AG20443 (cell line): ENCODE measurements at regions not wholly inside any gene's neighbourhood (a gene's known extent, or its start where the extent isn't known, plus 50 kb on each side); places are given as distances from the start of the nearest gene placed in this dataset.
"Not testable (repeated sequence)": the region's sequence is repeated elsewhere in the genome, so short reads cannot be mapped to it uniquely, and the experiment has no call there.

ENCODE experiments used
- DNase-seq: peaks from one replicate; pipeline ENCODE4 v3.0.0; 2012; ENCODE audit warnings: low spot score, mixed read lengths

GRCh38 chr9:109597496-109597895 lies 99.4 kb upstream of the PTPN3 start:
- DNase-seq, result no peak

DNA sequence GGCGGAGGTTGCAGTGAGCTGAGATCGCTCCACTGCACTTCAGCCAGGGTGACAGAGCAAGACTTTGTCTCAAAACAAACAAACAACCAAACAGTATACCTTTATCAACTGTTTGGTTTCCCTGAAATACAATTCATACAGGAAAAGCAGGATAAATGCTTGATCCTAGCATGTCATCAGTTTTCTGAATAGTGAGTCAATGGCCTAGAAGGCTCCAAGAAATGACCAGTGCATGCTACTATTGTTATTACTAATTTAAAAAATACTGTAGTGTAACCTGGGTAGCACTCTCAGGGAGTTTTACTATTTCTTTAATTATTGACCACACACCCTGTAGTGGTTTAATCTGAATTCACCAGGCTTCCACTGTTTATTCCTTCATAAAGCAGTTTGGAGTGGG lies 101.0 kb upstream of the PTPN3 start:
- no peak for DNase-seq

DNA sequence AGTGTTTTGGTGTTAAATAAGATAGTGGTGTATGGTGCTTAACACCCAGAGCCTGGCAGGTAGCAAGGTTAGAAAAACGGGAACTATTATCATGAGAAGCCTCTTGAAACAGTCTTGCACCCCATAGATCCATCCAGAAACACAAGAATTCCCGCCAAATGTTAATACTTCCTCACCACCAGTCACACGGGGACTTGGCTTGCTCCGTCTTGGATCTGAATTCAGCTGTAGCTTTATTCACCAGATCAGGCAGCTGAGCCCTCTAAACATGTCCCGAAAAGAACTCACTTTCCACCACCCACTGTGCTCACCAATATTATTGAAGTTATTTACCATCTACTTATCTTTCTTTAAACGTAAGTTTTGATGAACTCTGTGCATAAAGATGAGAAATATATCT lies 101.6 kb upstream of the PTPN3 start:
- no peak for DNase-seq

- DNase-seq, result peak; percentile 68
These were observed 102.0 kb upstream of the PTPN3 start for GRCh38 chr9:109600142-109600541.

GRCh38 chr9:109601181-109601580 lies 103.1 kb upstream of the PTPN3 start:
- no peak for DNase-seq

DNA sequence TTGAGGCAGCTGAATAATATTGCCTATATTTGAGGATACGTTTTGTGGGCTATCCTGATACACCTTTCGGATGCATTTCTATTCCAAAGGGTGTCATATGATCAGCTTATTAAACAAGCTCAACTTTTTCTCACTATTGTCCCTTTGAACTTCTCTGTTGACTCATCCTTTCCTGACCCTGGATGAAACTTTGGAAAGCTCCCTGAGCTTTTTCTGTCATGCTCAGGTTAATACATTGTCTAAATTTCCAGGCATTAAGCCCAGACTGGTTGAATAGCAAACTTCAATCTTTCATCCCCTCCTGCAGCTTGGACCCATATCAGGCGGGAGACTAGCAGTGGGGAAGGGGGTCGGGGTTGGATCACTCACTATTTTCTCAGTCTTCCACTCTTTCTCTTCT lies 104.9 kb upstream of the PTPN3 start:
- no peak for DNase-seq

DNA sequence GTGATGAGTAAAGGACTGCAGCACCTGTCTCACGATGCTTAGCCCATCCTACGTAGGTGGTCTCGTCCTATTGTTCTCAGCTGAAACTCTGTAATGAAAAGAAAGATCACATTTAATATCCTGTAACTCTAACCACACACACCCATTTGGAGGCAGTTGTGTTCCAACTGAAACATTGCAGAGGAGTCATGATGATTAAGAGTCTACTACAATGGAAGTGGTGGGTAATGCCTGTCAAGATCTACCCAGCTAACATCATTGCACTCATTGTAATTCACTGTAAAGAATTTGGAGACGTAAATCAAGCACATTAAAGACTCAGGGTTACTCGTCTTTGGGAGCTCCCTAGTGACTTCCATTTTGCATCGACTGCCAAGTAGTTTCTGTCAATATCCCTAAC lies 106.0 kb upstream of the PTPN3 start:
- DNase-seq, result no peak

GRCh38 chr9:109604781-109605180 lies 106.7 kb upstream of the PTPN3 start:
- DNase-seq, result no peak

DNA sequence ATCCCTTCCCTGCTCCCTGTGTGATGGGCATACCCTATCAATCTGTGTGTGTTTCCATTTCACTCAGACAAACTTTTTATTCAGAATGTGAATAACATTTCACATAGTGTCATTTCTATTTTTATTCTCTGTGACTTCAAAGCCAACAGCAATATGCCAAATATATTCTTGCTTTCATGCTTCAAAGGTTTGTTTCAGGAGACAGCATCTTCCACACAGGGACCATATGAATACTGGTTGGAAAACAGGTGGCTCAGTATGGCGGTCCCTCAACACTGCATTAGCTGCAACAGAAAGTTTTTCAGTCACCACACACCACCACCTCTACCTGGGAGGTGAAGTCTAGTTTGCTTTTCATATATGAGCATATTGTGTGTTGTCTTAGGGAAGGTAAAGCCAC lies 111.0 kb upstream of the PTPN3 start:
- DNase-seq, result no peak

DNA sequence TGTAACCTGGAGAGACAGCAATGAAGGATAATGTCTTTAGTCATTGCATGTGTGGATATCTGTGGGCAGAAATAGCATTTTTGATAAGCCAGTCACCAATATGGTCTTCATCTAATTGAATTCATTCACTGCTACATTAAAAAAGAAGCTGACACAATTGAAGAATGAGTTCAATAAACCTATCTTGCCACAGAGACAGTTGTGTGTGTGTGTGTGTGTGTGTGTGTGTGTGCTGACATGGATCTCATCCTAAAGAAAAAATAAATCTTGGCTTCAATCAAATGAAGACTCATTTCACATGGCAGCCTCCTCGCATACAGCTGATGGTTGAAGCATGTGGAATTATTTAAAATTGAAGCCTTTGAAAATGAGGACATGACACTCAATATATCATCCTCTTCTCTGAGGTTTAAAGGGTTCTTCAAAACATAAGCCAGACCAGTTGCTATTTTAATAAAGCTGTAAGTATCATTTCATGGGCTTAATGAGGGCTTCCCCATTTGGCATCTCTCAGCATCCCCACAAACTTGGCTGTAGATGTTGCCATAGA lies 118.5 kb upstream of the PTPN3 start:
- DNase-seq, result no peak

DNA sequence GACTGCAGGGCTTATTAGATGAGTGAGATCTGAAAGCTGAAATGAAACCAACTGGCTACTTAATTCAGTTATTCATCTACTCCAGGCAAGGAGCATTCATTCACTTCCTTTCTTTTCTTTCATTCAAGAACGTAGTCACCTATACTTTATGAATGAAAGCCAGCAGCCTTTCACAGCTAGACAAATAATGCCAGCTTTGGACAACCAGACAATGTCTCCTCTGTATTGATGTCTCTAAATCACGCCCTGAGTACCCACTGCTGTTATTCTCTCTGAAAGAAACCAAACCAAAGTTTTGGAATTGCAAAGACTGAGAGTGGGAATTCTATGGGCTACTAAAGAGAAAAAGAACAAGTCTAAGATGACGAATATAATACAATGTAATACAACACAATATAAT lies 121.2 kb upstream of the PTPN3 start:
- DNase-seq, result no peak

DNA sequence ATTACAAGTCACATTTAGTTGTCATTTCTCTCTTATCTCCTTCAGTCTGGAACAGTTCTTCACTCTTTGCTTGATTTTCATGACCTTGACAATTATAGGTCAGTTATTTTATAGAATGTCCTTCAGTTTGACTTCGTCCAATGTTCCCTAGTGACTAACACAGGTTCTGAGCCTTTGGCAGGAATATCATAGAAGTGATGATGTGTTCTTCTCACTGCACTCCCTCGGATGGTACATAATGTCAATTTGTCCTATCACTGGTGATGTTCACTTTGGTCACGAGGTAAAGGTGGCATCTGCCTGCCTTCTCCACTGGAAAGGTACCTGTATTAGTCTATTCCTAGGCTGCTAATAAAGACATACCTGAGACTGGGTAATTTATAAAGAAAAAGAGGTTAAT lies 126.0 kb upstream of the PTPN3 start:
- no peak for DNase-seq

- peak; percentile 18 for DNase-seq
These were observed 126.8 kb upstream of the PTPN3 start for GRCh38 chr9:109624896-109625295.

DNA sequence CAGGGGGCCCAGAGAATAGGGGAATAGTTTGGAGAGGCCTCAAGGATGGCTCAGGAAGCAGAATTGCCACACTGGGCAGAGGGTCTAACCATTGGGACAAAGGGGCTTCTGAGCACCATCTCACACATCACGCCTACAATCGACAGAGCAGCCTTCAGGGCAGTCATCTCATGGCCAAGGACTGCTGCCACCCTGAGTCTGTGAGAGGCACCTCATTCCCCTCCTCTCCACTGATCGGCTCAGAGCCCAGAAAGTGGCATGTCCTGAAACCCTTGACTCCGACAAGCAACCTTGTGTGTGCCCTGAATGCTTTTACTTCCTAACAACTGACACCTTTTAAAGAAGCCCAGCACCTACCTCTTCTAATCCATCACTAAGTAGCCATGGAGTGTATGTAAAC lies 128.9 kb upstream of the PTPN3 start:
- DNase-seq, result no peak

DNA sequence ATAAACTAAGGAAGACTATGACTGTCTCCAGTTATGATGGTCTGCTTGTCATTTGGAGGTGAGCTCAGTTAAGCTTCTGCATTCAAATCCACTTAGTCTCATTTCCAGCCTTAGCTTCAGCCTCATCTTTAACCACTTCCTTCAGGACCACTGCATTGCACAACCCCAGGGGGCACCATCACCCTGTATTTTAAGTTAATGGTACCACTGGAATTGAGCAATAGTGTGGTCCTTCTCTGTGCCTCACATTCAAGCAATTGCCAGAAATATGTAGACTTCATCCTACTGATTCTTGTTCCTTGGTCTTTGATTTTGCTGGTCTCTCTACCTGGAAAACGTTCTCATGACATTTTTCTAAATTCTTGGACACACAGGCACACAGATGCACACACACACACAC lies 131.5 kb upstream of the PTPN3 start:
- DNase-seq, result no peak

DNA sequence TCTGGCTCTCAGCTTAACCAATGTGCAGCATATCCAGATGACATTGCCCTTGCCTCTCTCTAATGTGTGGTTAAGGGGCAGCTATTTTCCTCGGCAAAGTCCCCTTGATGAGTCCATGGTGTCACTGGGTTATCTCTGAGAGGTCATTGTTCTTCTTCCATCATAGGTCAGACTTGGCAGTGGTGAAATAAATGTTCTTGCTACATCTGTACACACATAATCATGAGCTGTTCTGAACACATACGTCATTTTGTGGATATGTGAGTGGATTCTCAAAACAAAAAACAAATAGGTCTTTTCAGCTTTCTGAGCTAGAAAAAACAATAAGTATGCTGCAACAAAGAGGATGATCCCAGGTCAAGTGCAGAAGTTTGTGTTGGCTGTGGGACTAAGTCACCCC lies 134.7 kb upstream of the PTPN3 start:
- no peak for DNase-seq

- DNase-seq, result peak; percentile 58
These were observed 140.1 kb upstream of the PALM2AKAP2 start for GRCh38 chr9:109639674-109640579.

DNA sequence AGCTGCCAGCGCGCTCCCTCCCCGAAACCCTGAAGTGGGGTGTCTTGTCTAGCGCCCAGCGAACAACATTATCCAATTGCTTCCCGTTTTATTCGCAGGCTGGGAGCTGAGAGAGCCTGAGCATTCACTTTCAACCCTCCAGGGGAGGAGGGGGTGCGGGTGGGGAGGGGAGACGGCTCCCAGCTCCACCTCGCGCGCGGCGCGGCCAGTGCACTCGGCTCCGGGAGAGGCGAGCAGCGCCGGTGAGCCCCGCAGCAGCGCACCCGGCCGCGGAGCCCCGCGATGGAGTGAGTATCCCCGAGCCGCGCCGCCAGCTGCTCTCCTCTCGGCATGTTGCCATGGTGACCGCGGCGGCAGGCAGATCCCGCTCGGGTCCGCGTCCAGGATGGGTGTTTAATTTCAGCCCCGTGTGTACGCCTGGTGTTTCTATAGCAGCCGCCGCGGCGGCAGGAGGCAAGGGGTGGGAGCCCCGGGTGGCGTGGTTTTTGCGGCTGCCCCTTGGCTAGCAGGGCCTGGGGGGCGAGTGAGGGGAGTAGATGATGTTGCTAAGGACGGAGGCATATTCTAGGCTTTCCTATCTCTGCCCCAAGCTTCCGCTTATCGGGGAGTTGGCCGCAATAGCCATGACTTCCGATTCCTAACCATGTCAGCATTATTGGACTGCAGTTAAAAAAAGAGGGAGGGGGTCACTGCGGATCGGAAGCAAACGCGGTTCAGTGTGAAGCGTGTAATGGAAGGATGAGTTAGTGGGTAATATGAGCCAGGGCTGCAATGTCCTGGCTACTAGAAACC lies 139.2 kb upstream of the PALM2AKAP2 start:
- DNase-seq, result peak; percentile 76

DNA sequence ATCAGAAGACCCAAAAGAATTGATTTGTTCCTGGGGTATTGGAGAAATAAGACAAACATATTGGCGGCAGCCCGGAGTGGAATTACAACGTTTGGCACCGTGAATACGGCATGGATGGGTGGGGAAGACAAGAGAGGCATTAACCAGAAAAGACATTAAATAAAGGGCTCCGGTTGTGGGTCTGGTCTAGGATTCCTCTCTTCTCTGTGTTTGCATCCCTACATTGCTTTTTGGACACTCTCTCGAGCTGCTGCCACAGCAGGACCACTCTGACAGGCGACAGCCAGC lies 138.7 kb upstream of the PALM2AKAP2 start:
- no peak for DNase-seq

GRCh38 chr9:109652112-109652511 lies 127.9 kb upstream of the PALM2AKAP2 start:
- no peak for DNase-seq

DNA sequence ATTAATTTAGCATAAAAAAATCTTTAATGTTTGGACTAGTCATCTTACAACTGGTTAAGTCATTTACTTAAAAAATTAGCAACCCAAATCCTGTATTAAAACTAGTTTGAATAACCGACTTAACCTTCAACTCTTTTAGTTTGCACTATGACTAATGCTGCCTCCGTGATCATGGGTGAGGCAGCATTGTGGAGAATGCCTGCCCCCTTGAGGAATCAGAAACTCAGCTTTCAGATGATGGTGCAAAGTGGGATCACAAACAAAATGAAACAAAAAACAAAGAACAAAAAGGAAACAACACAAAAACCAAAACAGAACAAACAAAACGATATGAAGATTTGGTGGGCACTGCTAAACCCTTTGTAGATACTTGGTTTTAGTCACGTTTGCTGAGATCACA lies 127.0 kb upstream of the PALM2AKAP2 start:
- peak; percentile 68 for DNase-seq

- no peak for DNase-seq
These were observed 126.5 kb upstream of the PALM2AKAP2 start for GRCh38 chr9:109653470-109653869.

GRCh38 chr9:109663978-109664377 lies 116.0 kb upstream of the PALM2AKAP2 start:
- DNase-seq, result not testable (repeated sequence)
